Astrocyte (in vitro differentiated cells and primary cell): ENCODE measurements at regions not wholly inside any gene's neighbourhood (a gene's known extent, or its start where the extent isn't known, plus 50 kb on each side); places are given as distances from the start of the nearest gene placed in this dataset.

Source experiments
- DNase-seq: peaks from one replicate; pipeline ENCODE4 v3.0.0-alpha.2; 2010; ENCODE audit warnings: low read depth
- FAIRE-seq: peaks from 2 replicates; lab custom pipeline; 2011; peaks lifted over from hg19 to GRCh38; lab: Jason Lieb, UNC
- H2AFZ ChIP-seq: 2 replicates; pipeline ENCODE4 v1.6.0; 2012; ENCODE audit warnings: low read depth, low read length, inconsistent platforms
- H3K27ac ChIP-seq: 2 replicates; pipeline ENCODE4 v1.5.1; 2011; ENCODE audit warnings: low read depth, low read length, inconsistent platforms
- H3K27me3 ChIP-seq: 2 replicates; pipeline ENCODE4 v1.6.0; 2011; ENCODE audit warnings: low read length, inconsistent platforms; ENCODE audit not compliant: insufficient read depth
- H3K36me3 ChIP-seq: 2 replicates; pipeline ENCODE4 v1.5.1; 2011; ENCODE audit warnings: low read length, inconsistent platforms; ENCODE audit not compliant: insufficient read depth
- H3K4me1 ChIP-seq: 2 replicates; pipeline ENCODE4 v1.5.1; 2011; ENCODE audit warnings: low read length, inconsistent platforms; ENCODE audit not compliant: insufficient read depth
- H3K4me2 ChIP-seq: 2 replicates; pipeline ENCODE4 v1.6.0; 2012; ENCODE audit warnings: low read length, inconsistent platforms
- H3K4me3 ChIP-seq: 2 replicates; pipeline ENCODE4 v1.5.1; 2011; ENCODE audit warnings: low read depth, mild to moderate bottlenecking, low read length, inconsistent platforms; ENCODE audit not compliant: insufficient read depth
- H3K79me2 ChIP-seq: 2 replicates; pipeline ENCODE4 v1.6.0; 2012; ENCODE audit warnings: mild to moderate bottlenecking, low read length, inconsistent platforms; ENCODE audit not compliant: insufficient read depth
- H3K9ac ChIP-seq: 2 replicates; pipeline ENCODE4 v1.6.0; 2012; ENCODE audit warnings: mild to moderate bottlenecking, low read length, inconsistent platforms
- H3K9me3 ChIP-seq: 2 replicates; pipeline ENCODE4 v1.5.1; 2012; ENCODE audit warnings: low read depth, mild to moderate bottlenecking, low read length, inconsistent platforms; ENCODE audit not compliant: insufficient read depth
- H4K20me1 ChIP-seq: 2 replicates; pipeline ENCODE4 v1.6.0; 2012; ENCODE audit warnings: low read length, inconsistent platforms; ENCODE audit not compliant: insufficient read depth
- H3K27ac Mint-ChIP-seq: one replicate; pipeline ENCODE4 v1.8.0; 2021; ENCODE audit warnings: mild to moderate bottlenecking, mixed read lengths; ENCODE audit not compliant: unreplicated experiment
- H3K27me3 Mint-ChIP-seq: one replicate; pipeline ENCODE4 v1.8.0; 2021; ENCODE audit warnings: low read depth, mixed read lengths; ENCODE audit not compliant: unreplicated experiment
- H3K36me3 Mint-ChIP-seq: one replicate; pipeline ENCODE4 v1.8.0; 2021; ENCODE audit warnings: low read depth, mixed read lengths; ENCODE audit not compliant: unreplicated experiment
- H3K4me1 Mint-ChIP-seq: one replicate; pipeline ENCODE4 v1.8.0; 2021; ENCODE audit warnings: low read depth, mixed read lengths; ENCODE audit not compliant: unreplicated experiment
- H3K4me3 Mint-ChIP-seq: one replicate; pipeline ENCODE4 v1.8.0; 2021; ENCODE audit warnings: mild to moderate bottlenecking, moderate library complexity, mixed read lengths; ENCODE audit not compliant: unreplicated experiment
- H3K9me3 Mint-ChIP-seq: one replicate; pipeline ENCODE4 v1.8.0; 2021; ENCODE audit warnings: mild to moderate bottlenecking, mixed read lengths; ENCODE audit not compliant: unreplicated experiment
- CTCF ChIP-seq: IDR thresholded peaks from 2 replicates; pipeline ENCODE4 v1.5.1; 2011; ENCODE audit warnings: low read depth, mild to moderate bottlenecking, inconsistent platforms, low read length, moderate library complexity; ENCODE audit not compliant: insufficient read depth
- EZH2 ChIP-seq: IDR thresholded peaks from 2 replicates; pipeline ENCODE4 v1.6.1; 2012; ENCODE audit warnings: mild to moderate bottlenecking, low read length, inconsistent platforms; ENCODE audit not compliant: insufficient read depth

DNA sequence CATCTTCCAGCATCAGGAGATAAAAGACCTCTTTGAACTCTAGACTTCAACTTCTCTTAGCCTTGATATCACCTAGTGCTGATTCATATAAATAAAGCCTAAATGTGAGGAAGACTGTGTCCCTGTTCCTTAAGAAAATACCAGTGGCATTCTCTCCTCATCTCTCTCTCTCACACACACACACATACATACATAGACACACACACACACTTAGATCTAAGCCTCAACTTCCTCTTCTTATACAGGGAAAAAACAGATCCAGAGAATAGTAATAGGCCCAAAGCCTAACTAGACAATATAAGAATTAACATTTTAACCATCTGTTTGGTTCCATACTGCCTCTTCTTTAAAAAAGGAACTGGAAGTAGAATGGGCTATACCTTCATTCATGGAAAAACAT is 195.3 kb upstream of the NR4A3 start:
- DNase-seq (no peak), FAIRE-seq (no peak)
- no peaks in the 10 kb centered on the region for H4K20me1 ChIP-seq
- H3K36me3 ChIP-seq = no peaks in the 10 kb centered on the region
- Mint-ChIP-seq H3K4me3 (no peak overlapping the region), H3K9me3 (no peaks in the 10 kb centered on the region), H3K4me1 (no peaks in the 10 kb centered on the region), H3K27me3 (no peaks in the 10 kb centered on the region), H3K36me3 (no peaks in the 10 kb centered on the region), H3K27ac (no peak overlapping the region)
- H3K27ac ChIP-seq = no peak overlapping the region
- H2AFZ ChIP-seq = no peak overlapping the region
- no peak overlapping the region for H3K4me3 ChIP-seq
- H3K27me3 ChIP-seq = no peaks in the 10 kb centered on the region
- TF ChIP-seq CTCF (no peak), EZH2 (no peak)
- H3K4me2 ChIP-seq = no peak overlapping the region
- no peaks in the 10 kb centered on the region for H3K79me2 ChIP-seq
- no peak overlapping the region for H3K9ac ChIP-seq
- no peaks in the 10 kb centered on the region for H3K4me1 ChIP-seq
- no peaks in the 10 kb centered on the region for H3K9me3 ChIP-seq

GRCh38 chr9:99628285-99628684 is 193.4 kb upstream of the NR4A3 start:
- Histone ChIP-seq H3K79me2 (no peaks in the 10 kb centered on the region), H3K4me2 (no peak overlapping the region), H3K4me1 (no peaks in the 10 kb centered on the region), H2AFZ (no peak overlapping the region), H3K36me3 (no peaks in the 10 kb centered on the region), H3K9me3 (no peaks in the 10 kb centered on the region), H3K9ac (no peak overlapping the region), H4K20me1 (no peaks in the 10 kb centered on the region), H3K27ac (no peak overlapping the region), H3K4me3 (no peak overlapping the region), H3K27me3 (no peaks in the 10 kb centered on the region)
- Mint-ChIP-seq H3K4me3 (no peak overlapping the region), H3K9me3 (no peaks in the 10 kb centered on the region), H3K27me3 (no peaks in the 10 kb centered on the region), H3K27ac (no peak overlapping the region), H3K36me3 (no peaks in the 10 kb centered on the region), H3K4me1 (no peaks in the 10 kb centered on the region)
- no peak for TF ChIP-seq EZH2
- no peak for TF ChIP-seq CTCF
- no peak for FAIRE-seq
- no peak for DNase-seq

- H3K36me3 Mint-ChIP-seq = no peaks in the 10 kb centered on the region
- H3K4me1 ChIP-seq = no peaks in the 10 kb centered on the region
- H3K4me3 Mint-ChIP-seq = no peak overlapping the region
- no peaks in the 10 kb centered on the region for H4K20me1 ChIP-seq
- no peak overlapping the region for H2AFZ ChIP-seq
- no peaks in the 10 kb centered on the region for H3K9me3 Mint-ChIP-seq
- no peaks in the 10 kb centered on the region for H3K27me3 Mint-ChIP-seq
- no peaks in the 10 kb centered on the region for H3K9me3 ChIP-seq
- no peaks in the 10 kb centered on the region for H3K36me3 ChIP-seq
- H3K4me2 ChIP-seq = no peak overlapping the region
- H3K79me2 ChIP-seq = no peaks in the 10 kb centered on the region
- H3K27me3 ChIP-seq = no peaks in the 10 kb centered on the region
- no peak overlapping the region for H3K27ac Mint-ChIP-seq
- no peak overlapping the region for H3K9ac ChIP-seq
- FAIRE-seq = no peak
- no peak overlapping the region for H3K4me3 ChIP-seq
- TF ChIP-seq EZH2 (no peak), CTCF (no peak)
- H3K27ac ChIP-seq = no peak overlapping the region
- H3K4me1 Mint-ChIP-seq = peaks cover under 1% of the 10 kb centered on the region
- no peak for DNase-seq
These were observed 192.7 kb upstream of the NR4A3 start for GRCh38 chr9:99628849-99629620.
